ENCODE measurements at regions not wholly inside any gene's neighbourhood (a gene's known extent, or its start where the extent isn't known, plus 50 kb on each side); places are given as distances from the start of the nearest gene placed in this dataset.

- TF ChIP-seq CTCF (IDR thresholded peaks at IDR 0.05) (no peak), EZH2 (IDR thresholded peaks at IDR 0.05; ENCODE audit: borderline replicate concordance, insufficient read depth, low read depth, low read length, poor library complexity, severe bottlenecking) (no peak)
Observed at GRCh38 chr22:47734511-47734910, 972.1 kb downstream of the TBC1D22A start.
